HEK293 (cell line): ENCODE measurements at regions not wholly inside any gene's neighbourhood (a gene's known extent, or its start where the extent isn't known, plus 50 kb on each side); places are given as distances from the start of the nearest gene placed in this dataset.

Source experiments
- CTCF ChIA-PET: fragments of 350-600 bp; formaldehyde crosslinking; extraction: SDS; loops from one replicate; lab custom pipeline; 2021; ENCODE audit warnings: antibody characterized with exemption; lab: Yijun Ruan, JAX
- POLR2A ChIA-PET: fragments of 300-600 bp; formaldehyde crosslinking; extraction: SDS; loops from one replicate; lab custom pipeline; 2020; ENCODE audit warnings: antibody characterized with exemption, inconsistent platforms; lab: Yijun Ruan, JAX
- H3K27ac ChIP-seq: fragments of 200-500 bp; sonication (Bioruptor generic); 2 replicates; pipeline ENCODE4 v1.5.1; 2014; ENCODE audit warnings: low read depth, low read length, control low read depth, inconsistent platforms; ENCODE audit errors: extremely low read depth
- H3K36me3 ChIP-seq, 2 experiments: fragments of 200-500 bp in 1 of 2; sonication (Bioruptor generic) in 1 of 2; 1 replicate in 1 of 2; 2 replicates in 1 of 2; pipeline ENCODE4 v1.5.1; 2014 to 2017; ENCODE audit warnings: inconsistent platforms in 2 of 2, low read length in 2 of 2; ENCODE audit not compliant: control insufficient read depth in 2 of 2, insufficient read depth in 1 of 2
- H3K4me1 ChIP-seq: fragments of 200-500 bp; sonication (Bioruptor generic); 2 replicates; pipeline ENCODE4 v1.5.1; 2014; ENCODE audit warnings: mild to moderate bottlenecking, low read length, inconsistent platforms; ENCODE audit not compliant: control insufficient read depth, insufficient read depth
- H3K4me3 ChIP-seq: 2 replicates; pipeline ENCODE4 v1.5.1; 2011; ENCODE audit warnings: low read depth, mild to moderate bottlenecking, control low read depth, low read length, moderate library complexity
- H3K9me3 ChIP-seq: fragments of 200-500 bp; sonication (Bioruptor generic); 2 replicates; pipeline ENCODE4 v1.5.1; 2014; ENCODE audit warnings: low read depth, low read length, inconsistent platforms; ENCODE audit not compliant: control insufficient read depth, insufficient read depth
- CTCF ChIP-seq: fragments of 450-650 bp; formaldehyde crosslinking; IDR thresholded peaks from 2 replicates; pipeline ENCODE4 v1.5.1; 2016; ENCODE audit warnings: missing biosample characterization, missing genetic modification characterization
- KLF1 ChIP-seq: fragments of 450-650 bp; formaldehyde crosslinking; IDR thresholded peaks from 2 replicates; pipeline ENCODE4 v1.5.1; 2016; ENCODE audit warnings: missing biosample characterization, missing genetic modification characterization
- KLF16 ChIP-seq: fragments of 450-650 bp; formaldehyde crosslinking; IDR thresholded peaks from 2 replicates; pipeline ENCODE4 v1.5.1; 2017; ENCODE audit warnings: missing biosample characterization, missing genetic modification characterization
- KLF8 ChIP-seq: fragments of 450-650 bp; formaldehyde crosslinking; IDR thresholded peaks from 2 replicates; pipeline ENCODE4 v1.5.1; 2016; ENCODE audit warnings: missing biosample characterization, missing genetic modification characterization
- OSR2 ChIP-seq: fragments of 450-650 bp; formaldehyde crosslinking; IDR thresholded peaks from 2 replicates; pipeline ENCODE4 v1.5.1; 2016; ENCODE audit warnings: missing biosample characterization, missing genetic modification characterization
- PRDM2 ChIP-seq: fragments of 450-650 bp; formaldehyde crosslinking; IDR thresholded peaks from 2 replicates; pipeline ENCODE4 v1.5.1; 2016; ENCODE audit warnings: missing biosample characterization, missing genetic modification characterization, borderline replicate concordance
- REPIN1 ChIP-seq: fragments of 450-650 bp; formaldehyde crosslinking; IDR thresholded peaks from 2 replicates; pipeline ENCODE4 v1.5.1; 2017; ENCODE audit warnings: missing biosample characterization, missing genetic modification characterization, low read depth
- ZBTB21 ChIP-seq: fragments of 450-650 bp; formaldehyde crosslinking; IDR thresholded peaks from 2 replicates; pipeline ENCODE4 v1.5.1; 2017; ENCODE audit warnings: missing biosample characterization, missing genetic modification characterization
- ZNF133 ChIP-seq: fragments of 450-650 bp; formaldehyde crosslinking; IDR thresholded peaks from 2 replicates; pipeline ENCODE4 v1.5.1; 2016; ENCODE audit warnings: missing biosample characterization, missing genetic modification characterization
- ZNF138 ChIP-seq: fragments of 450-650 bp; formaldehyde crosslinking; IDR thresholded peaks from 2 replicates; pipeline ENCODE4 v1.5.1; 2016; ENCODE audit warnings: missing biosample characterization, missing genetic modification characterization, borderline replicate concordance
- ZNF184 ChIP-seq: fragments of 450-650 bp; IDR thresholded peaks from 2 replicates; pipeline ENCODE4 v1.5.1; 2018; ENCODE audit warnings: missing biosample characterization, mild to moderate bottlenecking, missing genetic modification characterization
- ZNF585B ChIP-seq: fragments of 450-650 bp; formaldehyde crosslinking; IDR thresholded peaks from 2 replicates; pipeline ENCODE4 v1.5.1; 2016; ENCODE audit warnings: missing biosample characterization, missing genetic modification characterization
- ZNF785 ChIP-seq: fragments of 450-650 bp; formaldehyde crosslinking; IDR thresholded peaks from 2 replicates; pipeline ENCODE4 v1.5.1; 2016; ENCODE audit warnings: missing biosample characterization, missing genetic modification characterization
- ZNF792 ChIP-seq: fragments of 450-650 bp; formaldehyde crosslinking; IDR thresholded peaks from 2 replicates; pipeline ENCODE4 v1.5.1; 2016; ENCODE audit warnings: missing biosample characterization, missing genetic modification characterization
- ZSCAN23 ChIP-seq: fragments of 450-650 bp; formaldehyde crosslinking; IDR thresholded peaks from 2 replicates; pipeline ENCODE4 v1.5.1; 2016; ENCODE audit warnings: missing biosample characterization, missing genetic modification characterization
- TF ChIP-seq, protein P1 (sequence below): fragments of 450-650 bp; formaldehyde crosslinking; IDR thresholded peaks from 2 replicates; pipeline ENCODE4 v1.5.1; 2016; ENCODE audit warnings: missing biosample characterization, missing genetic modification characterization
- TF ChIP-seq, protein P2 (sequence below): fragments of 450-650 bp; formaldehyde crosslinking; IDR thresholded peaks from 2 replicates; pipeline ENCODE4 v1.5.1; 2017; ENCODE audit warnings: missing biosample characterization, mild to moderate bottlenecking, missing genetic modification characterization, moderate library complexity

- Histone ChIP-seq H3K9me3 (no peaks in the 10 kb centered on the region), H3K36me3 (no peaks in the 10 kb centered on the region), H3K4me1 (no peaks in the 10 kb centered on the region), H3K4me3 (no peak overlapping the region), H3K27ac (no peak overlapping the region)
- POLR2A ChIA-PET, result no interaction called here
- CTCF ChIA-PET, result interaction anchor here (2.2 kb wide), 1 partner anchor 28 kb away, joined by 5 read pairs; no protein-coding TSS in a partner anchor
- no peak for TF ChIP-seq ZNF785 (tag by site-specific recombination)
- no peak for TF ChIP-seq ZNF792 (tag by site-specific recombination)
Measured at GRCh38 chr13:97883396-97883795, 70.1 kb upstream of the IPO5 start.

GRCh38 chr13:97884707-97885468 is 68.6 kb upstream of the IPO5 start:
- POLR2A ChIA-PET, result interaction anchor here (0.7 kb wide), 1 partner anchor 91 kb away, joined by 3 read pairs; no protein-coding TSS in a partner anchor
- no peaks in the 10 kb centered on the region for H3K9me3 ChIP-seq
- no peak overlapping the region for H3K27ac ChIP-seq
- H3K4me1 ChIP-seq, result no peaks in the 10 kb centered on the region
- H3K4me3 ChIP-seq, result no peak overlapping the region
- no peaks in the 10 kb centered on the region for H3K36me3 ChIP-seq
- CTCF ChIA-PET, result interaction anchor here (2.2 kb wide), 1 partner anchor 29 kb away, joined by 5 read pairs; no protein-coding TSS in a partner anchor
- TF ChIP-seq, protein P1, sequence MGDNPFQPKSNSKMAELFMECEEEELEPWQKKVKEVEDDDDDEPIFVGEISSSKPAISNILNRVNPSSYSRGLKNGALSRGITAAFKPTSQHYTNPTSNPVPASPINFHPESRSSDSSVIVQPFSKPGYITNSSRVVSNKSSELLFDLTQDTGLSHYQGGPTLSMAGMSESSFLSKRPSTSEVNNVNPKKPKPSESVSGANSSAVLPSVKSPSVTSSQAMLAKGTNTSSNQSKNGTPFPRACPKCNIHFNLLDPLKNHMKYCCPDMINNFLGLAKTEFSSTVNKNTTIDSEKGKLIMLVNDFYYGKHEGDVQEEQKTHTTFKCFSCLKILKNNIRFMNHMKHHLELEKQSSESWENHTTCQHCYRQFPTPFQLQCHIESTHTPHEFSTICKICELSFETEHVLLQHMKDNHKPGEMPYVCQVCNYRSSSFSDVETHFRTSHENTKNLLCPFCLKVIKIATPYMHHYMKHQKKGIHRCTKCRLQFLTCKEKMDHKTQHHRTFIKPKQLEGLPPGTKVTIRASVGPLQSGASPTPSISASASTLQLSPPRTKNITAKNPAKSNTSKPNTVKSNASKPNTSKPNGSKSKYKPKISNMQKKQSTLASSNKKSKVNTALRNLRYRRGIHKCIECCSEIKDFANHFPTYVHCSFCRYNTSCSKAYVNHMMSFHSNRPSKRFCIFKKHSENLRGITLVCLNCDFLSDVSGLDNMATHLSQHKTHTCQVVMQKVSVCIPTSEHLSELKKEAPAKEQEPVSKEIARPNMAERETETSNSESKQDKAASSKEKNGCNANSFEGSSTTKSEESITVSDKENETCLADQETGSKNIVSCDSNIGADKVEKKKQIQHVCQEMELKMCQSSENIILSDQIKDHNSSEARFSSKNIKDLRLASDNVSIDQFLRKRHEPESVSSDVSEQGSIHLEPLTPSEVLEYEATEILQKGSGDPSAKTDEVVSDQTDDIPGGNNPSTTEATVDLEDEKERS (tag by site-specific recombination), result no peak
- no peak for TF ChIP-seq KLF1 (tag by site-specific recombination)
- TF ChIP-seq ZNF792 (tag by site-specific recombination), result no peak
- TF ChIP-seq CTCF (tag by site-specific recombination), result no peak
- no peak for TF ChIP-seq ZNF133 (tag by site-specific recombination)
- TF ChIP-seq ZBTB21, result no peak
- no peak for TF ChIP-seq KLF8 (tag by site-specific recombination)
- TF ChIP-seq PRDM2 (tag by site-specific recombination), result no peak
- TF ChIP-seq ZNF585B (tag by site-specific recombination), result no peak
- TF ChIP-seq OSR2 (tag by site-specific recombination), result no peak
- no peak for TF ChIP-seq REPIN1 (tag by site-specific recombination)
- no peak for TF ChIP-seq ZSCAN23 (tag by site-specific recombination)
- TF ChIP-seq ZNF184 (tag by site-specific recombination), result no peak
- TF ChIP-seq ZNF138 (tag by site-specific recombination), result no peak
- TF ChIP-seq, protein P2, sequence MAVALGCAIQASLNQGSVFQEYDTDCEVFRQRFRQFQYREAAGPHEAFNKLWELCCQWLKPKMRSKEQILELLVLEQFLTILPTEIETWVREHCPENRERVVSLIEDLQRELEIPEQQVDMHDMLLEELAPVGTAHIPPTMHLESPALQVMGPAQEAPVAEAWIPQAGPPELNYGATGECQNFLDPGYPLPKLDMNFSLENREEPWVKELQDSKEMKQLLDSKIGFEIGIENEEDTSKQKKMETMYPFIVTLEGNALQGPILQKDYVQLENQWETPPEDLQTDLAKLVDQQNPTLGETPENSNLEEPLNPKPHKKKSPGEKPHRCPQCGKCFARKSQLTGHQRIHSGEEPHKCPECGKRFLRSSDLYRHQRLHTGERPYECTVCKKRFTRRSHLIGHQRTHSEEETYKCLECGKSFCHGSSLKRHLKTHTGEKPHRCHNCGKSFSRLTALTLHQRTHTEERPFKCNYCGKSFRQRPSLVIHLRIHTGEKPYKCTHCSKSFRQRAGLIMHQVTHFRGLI (tag by site-specific recombination), result no peak
- no peak for TF ChIP-seq KLF16 (tag by site-specific recombination)
